HG02623 (cell line): ENCODE measurements at regions not wholly inside any gene's neighbourhood (a gene's known extent, or its start where the extent isn't known, plus 50 kb on each side); places are given as distances from the start of the nearest gene placed in this dataset.
"Not testable (repeated sequence)": the region's sequence is repeated elsewhere in the genome, so short reads cannot be mapped to it uniquely, and the experiment has no call there.

ENCODE experiments used
- ATAC-seq: cut with Tn5 transposase; IDR thresholded peaks from one replicate; pipeline ENCODE4 v1.9.1; 2021; ENCODE audit warnings: moderate library complexity; ENCODE audit not compliant: unreplicated experiment

GRCh38 chr1:66455446-66455845 is 78.5 kb upstream of the SGIP1 start:
- no peak for ATAC-seq

- ATAC-seq: no peak
These were observed 73.2 kb upstream of the SGIP1 start for GRCh38 chr1:66460776-66461175.

DNA sequence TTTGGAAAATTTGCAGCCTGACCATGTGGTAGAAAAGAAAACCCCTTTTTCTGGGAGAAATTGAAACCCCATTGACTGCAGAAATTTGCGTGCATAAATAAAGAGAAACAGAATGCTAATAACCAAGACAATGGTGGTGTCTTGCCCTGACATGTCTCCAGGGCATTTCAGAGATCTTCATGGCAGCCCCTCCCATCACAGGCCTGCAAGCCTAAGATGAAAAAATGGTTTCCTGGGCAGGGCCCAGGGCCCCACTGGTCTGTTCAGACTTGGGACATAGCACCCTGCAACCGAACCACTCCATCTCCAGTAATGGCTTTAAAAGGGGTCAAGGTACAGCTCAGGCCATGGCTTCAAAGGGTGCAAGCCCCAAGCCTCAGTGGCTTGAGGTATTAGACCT is 71.6 kb upstream of the SGIP1 start:
- ATAC-seq: no peak

DNA sequence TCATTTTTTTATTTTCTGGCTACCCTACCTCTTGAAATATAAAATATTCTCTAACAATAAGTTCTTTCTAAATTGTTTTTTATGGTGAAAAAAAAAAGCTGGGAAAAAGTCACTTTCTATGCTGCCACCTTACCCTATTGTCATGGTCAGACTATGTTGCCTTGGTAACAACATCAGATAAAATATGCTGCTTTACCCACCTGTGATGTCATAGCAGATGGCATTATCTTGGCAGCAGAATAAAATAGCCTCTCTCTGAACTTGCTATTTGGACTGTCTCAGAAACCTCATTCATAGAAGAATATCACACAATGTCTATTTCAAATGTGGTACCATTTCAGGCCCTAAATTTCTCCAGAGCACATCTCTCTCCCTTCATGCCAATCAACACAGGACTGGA is 69.6 kb upstream of the SGIP1 start:
- no peak for ATAC-seq

- ATAC-seq: no peak
These were observed 69.2 kb upstream of the SGIP1 start for GRCh38 chr1:66464802-66465201.

GRCh38 chr1:66466695-66467094 is 67.3 kb upstream of the SGIP1 start:
- ATAC-seq: not testable (repeated sequence)

DNA sequence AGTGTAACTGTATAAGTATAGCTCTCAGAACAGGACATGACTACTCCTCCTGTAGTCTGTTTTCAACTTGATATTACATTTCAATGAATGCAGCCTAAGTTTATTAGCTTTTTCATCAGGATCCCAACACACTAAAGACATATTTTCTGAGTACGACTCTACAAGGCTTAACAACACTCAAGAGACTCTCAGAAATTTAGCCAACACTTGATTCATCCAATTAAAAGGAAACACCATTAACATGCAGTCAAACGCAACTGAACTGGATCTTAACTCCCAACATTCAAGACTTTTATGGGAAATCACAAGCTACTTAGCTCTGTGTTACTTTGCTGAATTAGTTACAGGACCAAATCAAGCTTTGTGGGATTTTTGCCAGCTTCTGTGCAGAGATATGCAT is 65.2 kb upstream of the SGIP1 start:
- no peak for ATAC-seq

DNA sequence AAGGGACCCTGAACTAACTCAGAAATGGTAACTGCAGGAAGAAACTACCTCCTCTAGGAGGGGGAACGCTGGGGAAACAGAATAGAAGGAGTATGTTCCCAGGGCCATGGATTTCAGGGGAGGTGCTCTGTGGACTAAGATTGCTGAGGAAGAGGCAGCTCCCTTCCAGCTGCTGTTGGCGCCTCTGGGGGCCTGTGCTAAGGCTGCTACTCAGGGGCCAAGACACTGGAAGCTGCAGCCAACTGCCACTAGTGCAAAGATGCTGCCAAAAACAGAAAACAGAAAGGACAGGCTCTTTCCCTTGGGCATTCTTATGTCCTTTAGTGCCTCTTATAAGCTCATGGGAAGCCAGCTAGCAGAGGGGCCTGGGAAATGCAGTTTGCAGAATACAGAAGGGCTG is 58.0 kb upstream of the SGIP1 start:
- ATAC-seq: no peak

GRCh38 chr1:66476774-66477173 is 57.2 kb upstream of the SGIP1 start:
- no peak for ATAC-seq

- ATAC-seq: no peak
These were observed 55.8 kb upstream of the SGIP1 start for GRCh38 chr1:66478116-66478515.

DNA sequence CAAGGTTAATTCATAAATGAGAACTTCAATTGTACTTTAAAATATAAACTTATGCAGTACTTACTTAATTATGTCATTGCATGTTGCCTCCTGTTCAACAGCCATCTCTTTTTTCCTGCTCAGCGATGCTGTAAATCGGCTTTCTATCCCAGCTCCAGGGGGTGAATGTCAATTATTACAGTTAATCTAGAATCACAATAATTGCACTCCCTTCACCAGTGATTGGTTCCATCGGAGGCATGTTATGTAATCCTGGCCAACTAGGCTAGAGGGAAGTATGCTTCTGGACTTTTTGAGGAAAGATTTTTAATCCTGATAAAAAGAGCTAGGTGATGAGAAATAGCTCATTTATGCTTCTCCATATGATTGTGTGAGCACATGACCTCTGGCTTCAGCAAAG is 53.8 kb upstream of the SGIP1 start:
- ATAC-seq: no peak

GRCh38 chr1:66481215-66481614 is 52.7 kb upstream of the SGIP1 start:
- ATAC-seq: not testable (repeated sequence)
